ENCODE measurements at regions not wholly inside any gene's neighbourhood (a gene's known extent, or its start where the extent isn't known, plus 50 kb on each side); places are given as distances from the start of the nearest gene placed in this dataset.

DNA sequence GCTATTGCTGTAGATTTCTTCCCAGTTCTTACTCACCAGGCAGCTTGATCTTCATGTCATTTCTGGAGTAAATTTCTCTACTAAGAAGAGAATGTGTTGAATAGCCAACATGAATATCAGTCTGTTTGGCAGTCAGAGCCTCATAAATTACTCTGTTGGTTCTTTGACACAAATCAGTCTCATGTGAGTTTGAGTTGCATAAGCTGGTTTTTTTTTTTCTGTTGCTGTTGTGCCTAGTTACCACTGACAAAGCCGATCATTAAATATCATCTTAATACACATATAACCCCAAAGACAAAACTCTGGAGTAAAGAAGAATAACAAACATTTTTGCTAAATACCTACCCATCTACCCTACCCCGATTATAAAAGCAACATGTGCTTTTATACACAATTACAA, 240.5 kb upstream of the KCNJ16 start:
- no peak for TF ChIP-seq POLR2A (IDR thresholded peaks at IDR 0.05)
- TF ChIP-seq, protein P1, sequence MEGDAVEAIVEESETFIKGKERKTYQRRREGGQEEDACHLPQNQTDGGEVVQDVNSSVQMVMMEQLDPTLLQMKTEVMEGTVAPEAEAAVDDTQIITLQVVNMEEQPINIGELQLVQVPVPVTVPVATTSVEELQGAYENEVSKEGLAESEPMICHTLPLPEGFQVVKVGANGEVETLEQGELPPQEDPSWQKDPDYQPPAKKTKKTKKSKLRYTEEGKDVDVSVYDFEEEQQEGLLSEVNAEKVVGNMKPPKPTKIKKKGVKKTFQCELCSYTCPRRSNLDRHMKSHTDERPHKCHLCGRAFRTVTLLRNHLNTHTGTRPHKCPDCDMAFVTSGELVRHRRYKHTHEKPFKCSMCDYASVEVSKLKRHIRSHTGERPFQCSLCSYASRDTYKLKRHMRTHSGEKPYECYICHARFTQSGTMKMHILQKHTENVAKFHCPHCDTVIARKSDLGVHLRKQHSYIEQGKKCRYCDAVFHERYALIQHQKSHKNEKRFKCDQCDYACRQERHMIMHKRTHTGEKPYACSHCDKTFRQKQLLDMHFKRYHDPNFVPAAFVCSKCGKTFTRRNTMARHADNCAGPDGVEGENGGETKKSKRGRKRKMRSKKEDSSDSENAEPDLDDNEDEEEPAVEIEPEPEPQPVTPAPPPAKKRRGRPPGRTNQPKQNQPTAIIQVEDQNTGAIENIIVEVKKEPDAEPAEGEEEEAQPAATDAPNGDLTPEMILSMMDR (IDR thresholded peaks at IDR 0.05) = no peak
- H3K36me3 ChIP-seq = no peaks in the 10 kb centered on the region
- no peaks in the 10 kb centered on the region for H3K9me3 ChIP-seq
- no peaks in the 10 kb centered on the region for H3K4me1 ChIP-seq
- H3K27ac ChIP-seq = no peak overlapping the region
- no peak for DNase-seq
- intact Hi-C loops (cut with DNase I; ENCODE audit: low total_unique reads) = no loop called here
- no peak overlapping the region for H3K4me3 ChIP-seq
- H3K27me3 ChIP-seq = no peaks in the 10 kb centered on the region

DNA sequence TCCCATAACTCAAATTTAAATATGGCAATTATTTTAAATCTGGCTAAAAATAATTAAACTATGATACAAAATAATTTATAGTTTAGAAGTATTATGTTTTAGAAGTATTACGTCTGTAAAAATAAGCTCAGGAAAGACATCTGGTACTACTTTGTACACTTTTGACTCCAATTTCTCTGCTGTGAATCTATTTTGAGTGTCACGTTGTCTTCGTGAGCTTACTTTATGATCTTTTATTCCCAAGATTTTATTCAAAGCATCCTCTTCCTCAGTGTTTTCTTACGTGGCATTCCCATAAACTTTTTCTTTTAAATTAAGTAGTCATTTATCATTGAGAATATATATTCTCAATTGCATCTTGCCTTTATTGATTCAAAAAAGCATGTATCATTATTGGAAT, 223.3 kb upstream of the KCNJ16 start:
- intact Hi-C loops (cut with DNase I; ENCODE audit: low total_unique reads) = no loop called here
- TF ChIP-seq, protein P1 (IDR thresholded peaks at IDR 0.05) = no peak
- TF ChIP-seq POLR2A (IDR thresholded peaks at IDR 0.05) = no peak
- no peaks in the 10 kb centered on the region for H3K27me3 ChIP-seq
- H3K36me3 ChIP-seq = no peaks in the 10 kb centered on the region
- no peak overlapping the region for H3K27ac ChIP-seq
- H3K4me3 ChIP-seq = no peak overlapping the region
- H3K9me3 ChIP-seq = no peaks in the 10 kb centered on the region
- DNase-seq = no peak
- H3K4me1 ChIP-seq = no peaks in the 10 kb centered on the region

DNA sequence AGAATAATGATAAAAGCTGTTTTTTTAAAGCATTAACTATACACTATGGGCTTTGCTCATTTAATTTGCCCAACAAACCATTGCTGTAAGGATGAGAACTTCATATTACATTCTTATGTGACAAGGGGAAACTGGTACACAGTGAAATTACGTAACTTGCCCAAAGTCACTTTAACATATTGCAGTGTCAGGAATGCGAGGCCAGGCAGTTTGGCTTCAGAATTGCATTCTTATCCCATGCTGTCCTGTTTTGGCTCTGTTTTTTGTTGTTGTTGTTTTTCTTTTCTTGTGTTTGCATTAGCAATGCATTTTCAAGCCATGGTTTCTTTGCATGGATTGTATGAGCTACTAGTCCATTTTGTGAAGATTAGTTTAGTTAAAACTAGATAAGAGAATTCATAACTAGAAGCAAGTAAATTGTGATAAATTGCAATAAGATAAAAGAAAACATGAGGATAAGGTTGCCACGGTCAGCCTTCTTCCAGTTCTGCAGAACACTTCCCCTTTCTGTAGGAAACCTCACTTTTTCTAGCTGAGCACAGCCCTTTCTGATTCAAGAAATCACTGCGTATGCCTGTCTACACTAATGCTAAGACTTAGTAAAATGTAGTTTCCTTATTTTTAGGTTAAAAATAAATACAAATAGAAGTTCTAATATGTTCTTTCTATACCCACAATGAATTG, 221.3 kb upstream of the KCNJ16 start:
- Histone ChIP-seq H3K27ac (no peak overlapping the region), H3K4me3 (no peak overlapping the region), H3K36me3 (no peaks in the 10 kb centered on the region), H3K9me3 (no peaks in the 10 kb centered on the region), H3K27me3 (no peaks in the 10 kb centered on the region), H3K4me1 (no peaks in the 10 kb centered on the region)
- intact Hi-C loops (cut with DNase I; ENCODE audit: low total_unique reads) = no loop called here
- no peak for DNase-seq
- no peak for TF ChIP-seq POLR2A (IDR thresholded peaks at IDR 0.05)
- TF ChIP-seq, protein P1 (IDR thresholded peaks at IDR 0.05) = no peak

DNA sequence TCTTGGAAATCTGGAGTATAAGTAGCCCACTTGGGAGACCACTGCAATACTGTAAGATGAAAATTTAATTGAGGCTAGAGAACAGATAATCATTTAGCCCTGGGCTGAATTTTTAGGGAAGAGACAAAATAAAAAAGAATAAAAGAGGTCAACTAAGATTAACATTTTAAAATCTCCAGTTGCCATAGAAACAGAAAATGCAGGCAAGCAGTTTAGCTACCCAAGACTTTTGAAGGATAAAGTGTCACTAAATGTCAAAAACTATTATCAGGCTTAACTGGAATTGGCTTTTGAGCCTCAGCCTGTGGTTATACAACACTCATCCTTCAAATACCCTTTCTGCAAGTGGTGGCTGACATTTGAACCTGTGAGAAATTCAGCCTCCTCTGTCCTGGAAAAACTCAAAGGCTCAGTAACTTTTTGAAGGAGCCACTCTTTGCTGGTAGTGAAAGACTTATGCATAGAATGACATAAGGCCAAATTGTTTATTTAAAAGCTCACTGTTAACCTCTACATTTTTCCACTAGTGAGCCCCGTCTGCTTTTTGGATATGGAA, 220.7 kb upstream of the KCNJ16 start:
- Histone ChIP-seq H3K9me3 (no peaks in the 10 kb centered on the region), H3K27ac (no peak overlapping the region), H3K4me1 (no peaks in the 10 kb centered on the region), H3K36me3 (no peaks in the 10 kb centered on the region), H3K27me3 (no peaks in the 10 kb centered on the region), H3K4me3 (no peak overlapping the region)
- TF ChIP-seq POLR2A (IDR thresholded peaks at IDR 0.05) = no peak
- TF ChIP-seq, protein P1 (IDR thresholded peaks at IDR 0.05) = no peak
- intact Hi-C loops (cut with DNase I; ENCODE audit: low total_unique reads) = no loop called here
- DNase-seq = no peak

DNA sequence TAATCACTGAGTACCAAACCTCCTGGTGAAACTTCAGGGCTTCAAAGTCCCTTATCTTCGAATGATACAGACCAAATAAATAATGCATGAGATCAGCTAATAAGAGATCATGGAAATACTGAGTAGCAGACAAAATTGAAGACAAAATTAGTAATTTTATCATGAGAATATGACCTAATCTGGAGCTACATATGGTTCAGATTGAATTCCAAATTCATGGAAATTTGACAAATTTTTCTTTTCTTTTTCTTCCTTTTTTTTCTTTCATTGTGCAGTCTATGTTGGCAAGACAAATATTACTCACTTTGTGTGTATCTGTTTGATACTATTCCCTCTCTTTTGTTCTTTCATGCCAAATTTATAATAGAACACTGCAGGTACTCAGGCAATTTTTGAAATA, 218.1 kb upstream of the KCNJ16 start:
- Histone ChIP-seq H3K4me1 (no peaks in the 10 kb centered on the region), H3K27ac (no peak overlapping the region), H3K36me3 (no peaks in the 10 kb centered on the region), H3K4me3 (no peak overlapping the region), H3K9me3 (peaks cover 0 to 2% of the 10 kb centered on the region in 2 donors), H3K27me3 (no peaks in the 10 kb centered on the region)
- TF ChIP-seq POLR2A (IDR thresholded peaks at IDR 0.05) = no peak
- TF ChIP-seq, protein P1 (IDR thresholded peaks at IDR 0.05) = no peak
- DNase-seq = no peak
- intact Hi-C loops (cut with DNase I; ENCODE audit: low total_unique reads) = no loop called here
